ENCODE measurements at regions not wholly inside any gene's neighbourhood (a gene's known extent, or its start where the extent isn't known, plus 50 kb on each side); places are given as distances from the start of the nearest gene placed in this dataset.

DNA sequence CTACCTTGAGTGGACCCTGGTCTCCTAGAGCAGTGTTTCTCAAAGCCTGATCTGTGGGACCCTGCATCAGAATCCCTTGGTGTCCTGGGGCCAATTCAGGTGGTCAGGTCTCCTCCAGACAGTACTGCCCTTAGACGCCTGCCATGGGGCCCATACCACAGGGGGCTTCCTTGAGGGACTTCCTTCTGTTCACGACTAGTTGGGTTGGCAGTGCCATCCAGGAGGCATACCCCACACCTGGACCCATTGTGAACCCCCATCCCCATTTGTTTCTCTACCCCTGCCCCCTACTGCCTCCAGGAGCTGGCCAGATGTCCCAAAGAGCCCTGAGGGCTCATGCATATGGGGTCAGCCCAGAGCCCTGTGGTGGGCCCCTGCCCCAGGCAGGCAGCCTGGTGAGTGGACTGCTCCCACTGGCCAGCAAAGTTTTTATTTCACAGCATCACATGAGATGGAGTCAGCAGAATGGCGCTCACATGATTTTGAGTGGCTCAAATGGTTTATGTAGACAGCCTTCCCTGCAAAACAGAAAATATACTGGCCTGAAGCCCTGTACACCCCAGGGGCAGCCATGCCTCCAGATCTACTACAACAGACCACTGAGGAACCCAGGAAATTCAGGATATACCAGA, 259.9 kb upstream of the ZMIZ1 start:
- TF ChIP-seq, protein P1, sequence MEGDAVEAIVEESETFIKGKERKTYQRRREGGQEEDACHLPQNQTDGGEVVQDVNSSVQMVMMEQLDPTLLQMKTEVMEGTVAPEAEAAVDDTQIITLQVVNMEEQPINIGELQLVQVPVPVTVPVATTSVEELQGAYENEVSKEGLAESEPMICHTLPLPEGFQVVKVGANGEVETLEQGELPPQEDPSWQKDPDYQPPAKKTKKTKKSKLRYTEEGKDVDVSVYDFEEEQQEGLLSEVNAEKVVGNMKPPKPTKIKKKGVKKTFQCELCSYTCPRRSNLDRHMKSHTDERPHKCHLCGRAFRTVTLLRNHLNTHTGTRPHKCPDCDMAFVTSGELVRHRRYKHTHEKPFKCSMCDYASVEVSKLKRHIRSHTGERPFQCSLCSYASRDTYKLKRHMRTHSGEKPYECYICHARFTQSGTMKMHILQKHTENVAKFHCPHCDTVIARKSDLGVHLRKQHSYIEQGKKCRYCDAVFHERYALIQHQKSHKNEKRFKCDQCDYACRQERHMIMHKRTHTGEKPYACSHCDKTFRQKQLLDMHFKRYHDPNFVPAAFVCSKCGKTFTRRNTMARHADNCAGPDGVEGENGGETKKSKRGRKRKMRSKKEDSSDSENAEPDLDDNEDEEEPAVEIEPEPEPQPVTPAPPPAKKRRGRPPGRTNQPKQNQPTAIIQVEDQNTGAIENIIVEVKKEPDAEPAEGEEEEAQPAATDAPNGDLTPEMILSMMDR (IDR thresholded peaks at IDR 0.05; ENCODE audit: low read depth, low read length, missing control alignments): no peak
- in situ Hi-C loops (cut with HindIII; ENCODE audit: low sequenced_read_pairs): no loop called here
- no peak for DNase-seq (ENCODE audit: low read depth)
- no peak overlapping the region for H3K4me3 ChIP-seq (ENCODE audit: low read depth, low read length)

DNA sequence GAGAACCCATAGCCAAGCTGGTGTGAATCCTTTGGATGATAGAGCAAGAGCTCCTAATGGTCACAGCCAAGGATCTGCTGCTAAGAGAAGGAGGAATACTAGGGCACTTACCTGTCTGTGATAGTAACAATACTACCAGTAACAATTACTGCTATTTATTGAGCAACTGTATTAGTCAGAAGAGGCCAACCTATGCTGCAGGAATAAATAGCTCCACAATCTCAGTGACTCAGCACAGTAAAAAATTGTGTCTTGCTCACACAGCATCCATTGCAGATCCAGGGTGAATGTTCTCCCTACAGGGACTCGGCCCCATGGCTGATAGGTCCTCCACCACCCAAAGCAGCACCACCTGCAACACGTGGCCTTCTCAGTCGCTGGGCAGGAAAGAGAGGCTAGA, 257.6 kb upstream of the ZMIZ1 start:
- in situ Hi-C loops (cut with HindIII; ENCODE audit: low sequenced_read_pairs): no loop called here
- DNase-seq (ENCODE audit: low read depth): no peak
- H3K4me3 ChIP-seq (ENCODE audit: low read depth, low read length): no peak overlapping the region
- TF ChIP-seq, protein P1 (IDR thresholded peaks at IDR 0.05; ENCODE audit: low read depth, low read length, missing control alignments): no peak

DNA sequence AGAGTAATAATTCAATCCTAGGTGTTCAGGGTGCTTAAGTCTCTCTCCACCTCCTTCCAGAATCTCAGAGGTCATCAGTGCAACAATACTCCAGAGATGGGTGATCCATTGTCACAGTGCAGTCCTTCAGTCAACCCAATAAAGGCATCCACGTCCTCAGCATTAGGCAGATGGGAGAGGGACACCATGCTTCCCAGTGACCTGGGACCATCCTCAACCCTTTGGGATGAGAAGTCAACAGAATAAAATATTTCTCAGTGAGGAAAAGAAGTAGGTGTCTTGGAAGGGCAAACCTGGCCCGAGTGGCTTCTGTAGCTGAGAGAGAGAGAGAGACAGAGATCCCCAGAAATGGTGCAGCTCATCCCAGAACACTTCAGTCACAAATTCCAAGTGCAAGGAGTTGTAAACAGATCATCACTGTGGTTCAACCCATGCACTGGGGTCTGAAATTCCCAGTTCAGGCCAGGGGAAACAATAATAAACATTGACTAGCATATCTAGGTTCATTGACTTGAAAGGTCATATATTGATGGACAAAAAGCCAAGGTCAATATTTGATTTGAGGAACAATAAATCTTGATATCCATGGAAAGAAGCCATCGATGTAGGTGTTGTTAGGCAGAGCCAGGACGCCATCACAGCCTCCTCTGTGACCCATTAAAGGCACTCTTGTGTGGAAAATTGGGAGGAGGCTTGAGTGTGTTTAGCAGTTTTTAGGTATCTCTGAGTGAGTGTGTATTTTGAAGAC, 256.0 kb upstream of the ZMIZ1 start:
- TF ChIP-seq, protein P1 (IDR thresholded peaks at IDR 0.05; ENCODE audit: low read depth, low read length, missing control alignments): no peak
- DNase-seq (ENCODE audit: low read depth): no peak
- no peak overlapping the region for H3K4me3 ChIP-seq (ENCODE audit: low read depth, low read length)
- in situ Hi-C loops (cut with HindIII; ENCODE audit: low sequenced_read_pairs): no loop called here

DNA sequence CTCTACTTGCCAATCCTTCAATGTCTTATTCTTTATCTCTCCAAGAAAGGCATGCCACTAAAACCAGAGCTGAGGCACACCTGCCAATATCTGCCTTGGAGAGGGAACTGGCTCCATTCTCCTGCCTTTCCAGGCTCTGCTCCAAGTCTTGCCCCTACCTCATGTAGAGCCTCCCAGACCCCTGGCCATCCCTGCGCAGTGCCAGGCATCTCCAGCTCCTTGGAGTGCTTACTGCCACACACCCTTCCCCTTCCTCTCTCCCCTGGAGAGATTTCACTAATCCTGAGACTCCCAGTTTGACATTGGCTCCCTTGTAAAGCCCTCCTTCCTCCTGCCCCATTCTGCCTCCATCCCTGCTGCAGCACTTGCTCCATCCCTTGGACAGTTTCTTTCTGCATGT, 255.2 kb upstream of the ZMIZ1 start:
- in situ Hi-C loops (cut with HindIII; ENCODE audit: low sequenced_read_pairs): no loop called here
- TF ChIP-seq, protein P1 (IDR thresholded peaks at IDR 0.05; ENCODE audit: low read depth, low read length, missing control alignments): no peak
- no peak overlapping the region for H3K4me3 ChIP-seq (ENCODE audit: low read depth, low read length)
- no peak for DNase-seq (ENCODE audit: low read depth)

GRCh38 chr10:78813998-78814399, 254.8 kb upstream of the ZMIZ1 start:
- no peak overlapping the region for H3K4me3 ChIP-seq (ENCODE audit: low read depth, low read length)
- no peak for DNase-seq (ENCODE audit: low read depth)
- TF ChIP-seq, protein P1 (IDR thresholded peaks at IDR 0.05; ENCODE audit: low read depth, low read length, missing control alignments): no peak
- in situ Hi-C loops (cut with HindIII; ENCODE audit: low sequenced_read_pairs): no loop called here

DNA sequence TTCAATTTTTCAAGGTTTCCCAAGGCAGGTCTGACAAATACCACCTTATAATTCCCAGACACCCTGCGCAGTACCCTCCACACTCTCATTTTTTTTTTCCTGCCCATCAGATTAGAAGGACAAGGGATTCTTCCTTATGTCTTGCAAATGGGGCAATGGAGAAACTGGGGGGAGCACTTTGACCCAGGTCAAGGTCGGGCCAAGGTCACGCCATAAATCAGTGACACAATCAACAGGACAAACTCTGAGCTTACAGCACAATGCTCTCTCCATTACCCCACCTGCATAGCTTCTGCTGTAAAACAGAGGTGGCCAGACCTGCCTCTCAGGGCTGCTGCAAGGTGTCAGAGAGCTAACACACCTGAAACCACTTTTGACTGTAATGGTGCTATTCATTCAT, 254.4 kb upstream of the ZMIZ1 start:
- no peak for DNase-seq (ENCODE audit: low read depth)
- H3K4me3 ChIP-seq (ENCODE audit: low read depth, low read length): no peak overlapping the region
- in situ Hi-C loops (cut with HindIII; ENCODE audit: low sequenced_read_pairs): no loop called here
- TF ChIP-seq, protein P1 (IDR thresholded peaks at IDR 0.05; ENCODE audit: low read depth, low read length, missing control alignments): no peak
